ENCODE measurements at regions not wholly inside any gene's neighbourhood (a gene's known extent, or its start where the extent isn't known, plus 50 kb on each side); places are given as distances from the start of the nearest gene placed in this dataset.

DNA sequence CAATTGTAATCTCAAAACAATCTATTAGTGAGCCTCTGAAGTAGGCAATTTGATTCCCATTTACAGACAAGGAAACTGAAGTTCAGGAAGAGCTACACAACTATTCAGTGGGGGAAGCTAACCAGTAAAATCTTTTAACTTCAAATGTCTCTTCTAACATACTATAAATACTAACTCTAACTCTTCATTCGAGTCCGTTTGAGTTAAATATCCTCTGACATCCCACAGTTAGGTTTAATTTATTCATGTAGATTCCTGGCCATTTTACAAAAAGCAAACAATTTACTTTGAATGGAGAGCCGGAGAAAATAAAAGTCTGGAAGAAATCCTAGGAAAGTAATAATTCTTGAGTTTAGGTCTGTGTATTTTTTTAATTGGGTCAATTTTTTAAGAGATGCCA, 64.7 kb downstream of the HYCC1 start:
- intact Hi-C loops (cut with DNase I; ENCODE audit: low total_unique reads), result no loop called here
- Histone ChIP-seq H3K4me3 (no peak overlapping the region), H3K9me3 (no peaks in the 10 kb centered on the region), H3K36me3 (peaks cover 0 to 6% (median 4%) of the 10 kb centered on the region in 4 donors), H3K27me3 (no peaks in the 10 kb centered on the region), H3K27ac (no peak overlapping the region), H3K4me1 (peaks cover 0 to 4% (median 0%) of the 10 kb centered on the region in 4 donors)
- no peak for TF ChIP-seq POLR2A (IDR thresholded peaks at IDR 0.05)
- no peak for TF ChIP-seq EP300 (IDR thresholded peaks at IDR 0.05)
- no peak for TF ChIP-seq POLR2AphosphoS5 (IDR thresholded peaks at IDR 0.05)
- TF ChIP-seq, protein P1, sequence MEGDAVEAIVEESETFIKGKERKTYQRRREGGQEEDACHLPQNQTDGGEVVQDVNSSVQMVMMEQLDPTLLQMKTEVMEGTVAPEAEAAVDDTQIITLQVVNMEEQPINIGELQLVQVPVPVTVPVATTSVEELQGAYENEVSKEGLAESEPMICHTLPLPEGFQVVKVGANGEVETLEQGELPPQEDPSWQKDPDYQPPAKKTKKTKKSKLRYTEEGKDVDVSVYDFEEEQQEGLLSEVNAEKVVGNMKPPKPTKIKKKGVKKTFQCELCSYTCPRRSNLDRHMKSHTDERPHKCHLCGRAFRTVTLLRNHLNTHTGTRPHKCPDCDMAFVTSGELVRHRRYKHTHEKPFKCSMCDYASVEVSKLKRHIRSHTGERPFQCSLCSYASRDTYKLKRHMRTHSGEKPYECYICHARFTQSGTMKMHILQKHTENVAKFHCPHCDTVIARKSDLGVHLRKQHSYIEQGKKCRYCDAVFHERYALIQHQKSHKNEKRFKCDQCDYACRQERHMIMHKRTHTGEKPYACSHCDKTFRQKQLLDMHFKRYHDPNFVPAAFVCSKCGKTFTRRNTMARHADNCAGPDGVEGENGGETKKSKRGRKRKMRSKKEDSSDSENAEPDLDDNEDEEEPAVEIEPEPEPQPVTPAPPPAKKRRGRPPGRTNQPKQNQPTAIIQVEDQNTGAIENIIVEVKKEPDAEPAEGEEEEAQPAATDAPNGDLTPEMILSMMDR (IDR thresholded peaks at IDR 0.05), result no peak
- WGBS, 5 donors, result 58 to 72% (median 63%) methylated on average over 3 of the region's 3 CpGs
- no peak for DNase-seq

DNA sequence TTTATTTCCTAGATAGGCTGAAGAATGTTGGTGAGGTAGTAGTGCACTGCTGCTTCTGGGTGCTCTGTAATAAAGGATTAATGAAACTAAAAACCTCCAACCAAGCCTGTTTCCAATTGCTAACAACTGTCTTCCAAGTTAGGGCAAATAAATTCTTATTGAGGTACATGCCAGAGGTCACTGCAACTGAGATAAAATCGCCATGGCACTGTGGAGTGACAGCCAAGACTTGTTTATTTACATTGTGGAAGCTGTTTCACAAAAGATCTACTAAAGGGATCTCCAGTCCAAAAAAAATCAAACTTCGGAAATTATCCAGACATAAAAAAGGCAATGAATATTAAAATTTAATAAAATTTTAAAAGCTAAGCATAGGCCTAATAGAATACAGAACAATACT, 65.2 kb downstream of the HYCC1 start:
- WGBS, 5 donors, result 24 to 47% (median 32%) methylated on average over 2 of the region's 2 CpGs
- intact Hi-C loops (cut with DNase I; ENCODE audit: low total_unique reads), result no loop called here
- H3K36me3 ChIP-seq, result peaks cover 0 to 6% (median 4%) of the 10 kb centered on the region in 4 donors

DNA sequence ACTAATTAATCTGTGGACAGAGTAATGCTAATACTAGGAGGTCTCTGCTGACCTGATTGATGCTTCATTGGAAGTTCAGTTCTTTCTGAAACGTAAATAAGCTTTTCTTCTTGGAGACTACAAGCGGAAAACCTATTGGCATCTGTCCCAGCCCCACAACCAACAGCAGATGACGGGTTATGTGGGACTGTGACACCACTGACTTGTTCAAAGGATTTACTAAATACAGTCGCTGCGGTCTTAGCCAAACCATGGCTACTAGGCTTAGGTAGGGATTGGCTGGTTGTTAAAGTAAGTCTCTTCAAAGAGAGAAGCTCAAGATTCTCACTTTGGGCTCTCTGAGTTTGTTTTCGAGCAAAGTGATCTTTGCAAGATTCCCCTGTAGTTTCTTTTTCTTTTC, 68.3 kb downstream of the HYCC1 start:
- peaks cover 0 to 7% (median 5%) of the 10 kb centered on the region in 4 donors for H3K36me3 ChIP-seq
- DNase-seq, result peak in 1 of 2 donors; percentile 35
- 70 to 84% (median 75%) methylated on average over 6 of the region's 6 CpGs for WGBS, 5 donors

More for the DNA sequence above, 65.2 kb downstream of the HYCC1 start:
- Histone ChIP-seq H3K4me1 (peaks cover 0 to 4% (median 0%) of the 10 kb centered on the region in 4 donors), H3K9me3 (no peaks in the 10 kb centered on the region), H3K4me3 (no peak overlapping the region), H3K27me3 (no peaks in the 10 kb centered on the region), H3K27ac (no peak overlapping the region)
- no peak for DNase-seq
- TF ChIP-seq POLR2A (IDR thresholded peaks at IDR 0.05) (no peak), POLR2AphosphoS5 (IDR thresholded peaks at IDR 0.05) (no peak), EP300 (IDR thresholded peaks at IDR 0.05) (no peak)
- TF ChIP-seq, protein P1 (IDR thresholded peaks at IDR 0.05), result no peak

DNA sequence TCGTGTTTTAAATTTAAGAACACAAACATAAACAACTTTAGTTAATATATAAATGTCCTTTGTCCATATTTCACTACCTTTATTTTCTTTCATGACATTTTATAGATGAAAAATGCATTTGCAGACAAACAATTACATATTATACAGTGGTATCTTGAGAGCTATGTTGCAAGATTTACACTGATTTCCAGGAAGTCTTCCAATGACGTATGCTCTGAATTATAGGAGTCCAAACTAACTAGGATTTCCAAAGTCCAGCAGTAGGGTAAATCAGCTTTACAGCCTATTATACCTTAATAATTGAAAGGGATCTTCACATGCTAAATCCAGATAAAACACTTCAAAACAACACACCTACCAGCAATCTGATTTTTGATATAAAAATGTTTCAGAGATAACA, 69.4 kb downstream of the HYCC1 start:
- Histone ChIP-seq H3K4me1 (peaks cover 0 to 4% (median 0%) of the 10 kb centered on the region in 4 donors), H3K27ac (no peak overlapping the region), H3K4me3 (no peak overlapping the region), H3K36me3 (peaks cover 0 to 10% (median 5%) of the 10 kb centered on the region in 4 donors), H3K9me3 (no peaks in the 10 kb centered on the region), H3K27me3 (no peaks in the 10 kb centered on the region)
- DNase-seq, result peak in 1 of 2 donors; percentile 15
- TF ChIP-seq POLR2AphosphoS5 (IDR thresholded peaks at IDR 0.05), result no peak
- WGBS, 5 donors, result 80 to 85% (median 84%) methylated on average over 2 of the region's 2 CpGs
- intact Hi-C loops (cut with DNase I; ENCODE audit: low total_unique reads), result no loop called here

More for the DNA sequence above, 68.3 kb downstream of the HYCC1 start:
- no peak overlapping the region for H3K27ac ChIP-seq
- no peaks in the 10 kb centered on the region for H3K9me3 ChIP-seq
- H3K27me3 ChIP-seq, result no peaks in the 10 kb centered on the region
- TF ChIP-seq EP300 (IDR thresholded peaks at IDR 0.05) (no peak), POLR2A (IDR thresholded peaks at IDR 0.05) (no peak), POLR2AphosphoS5 (IDR thresholded peaks at IDR 0.05) (no peak)
- TF ChIP-seq, protein P1 (IDR thresholded peaks at IDR 0.05), result no peak
- peaks cover 0 to 4% (median 0%) of the 10 kb centered on the region in 4 donors for H3K4me1 ChIP-seq
- H3K4me3 ChIP-seq, result no peak overlapping the region
- intact Hi-C loops (cut with DNase I; ENCODE audit: low total_unique reads), result no loop called here

DNA sequence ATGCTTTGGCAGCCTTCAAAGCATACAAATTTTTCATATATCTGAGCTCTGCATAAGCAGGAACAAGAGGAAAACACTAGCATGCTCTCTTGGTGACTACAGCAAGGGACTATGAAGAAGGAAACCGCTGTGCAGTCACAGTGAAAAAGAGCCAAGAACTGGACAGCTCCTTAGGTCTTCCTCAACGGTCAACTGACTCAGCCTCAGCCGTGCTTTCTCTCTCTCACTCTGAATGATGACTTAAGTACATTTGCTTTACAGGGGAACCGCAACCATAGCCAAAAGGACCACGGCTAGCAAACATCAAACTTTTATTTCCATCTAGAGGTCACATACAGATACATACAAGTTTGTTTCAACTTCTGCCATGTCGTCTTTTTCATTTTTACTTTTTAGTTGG, 69.9 kb downstream of the HYCC1 start:
- H3K27ac ChIP-seq, result no peak overlapping the region
- peak in 1 of 2 donors; percentile 43 for DNase-seq
- peaks cover 0 to 4% (median 0%) of the 10 kb centered on the region in 4 donors for H3K4me1 ChIP-seq
- H3K36me3 ChIP-seq, result peaks cover 0 to 10% (median 5%) of the 10 kb centered on the region in 4 donors
- no peaks in the 10 kb centered on the region for H3K9me3 ChIP-seq
- intact Hi-C loops (cut with DNase I; ENCODE audit: low total_unique reads), result no loop called here
- H3K4me3 ChIP-seq, result no peak overlapping the region
- TF ChIP-seq EP300 (IDR thresholded peaks at IDR 0.05), result no peak
- no peak for TF ChIP-seq POLR2A (IDR thresholded peaks at IDR 0.05)
- TF ChIP-seq, protein P1 (IDR thresholded peaks at IDR 0.05), result no peak
- no peak for TF ChIP-seq POLR2AphosphoS5 (IDR thresholded peaks at IDR 0.05)
- WGBS, 5 donors, result 55 to 67% (median 65%) methylated on average over 6 of the region's 6 CpGs
- no peaks in the 10 kb centered on the region for H3K27me3 ChIP-seq

Data from stomach (tissue), 8 donors.